Astrocyte (in vitro differentiated cells and primary cell): ENCODE measurements at regions not wholly inside any gene's neighbourhood (a gene's known extent, or its start where the extent isn't known, plus 50 kb on each side); places are given as distances from the start of the nearest gene placed in this dataset.

ENCODE experiments used
- DNase-seq: peaks from one replicate; pipeline ENCODE4 v3.0.0-alpha.2; 2010; ENCODE audit warnings: low read depth
- FAIRE-seq: peaks from 2 replicates; lab custom pipeline; 2011; peaks lifted over from hg19 to GRCh38; lab: Jason Lieb, UNC
- H2AFZ ChIP-seq: 2 replicates; pipeline ENCODE4 v1.6.0; 2012; ENCODE audit warnings: low read depth, low read length, inconsistent platforms
- H3K27ac ChIP-seq: 2 replicates; pipeline ENCODE4 v1.5.1; 2011; ENCODE audit warnings: low read depth, low read length, inconsistent platforms
- H3K27me3 ChIP-seq: 2 replicates; pipeline ENCODE4 v1.6.0; 2011; ENCODE audit warnings: low read length, inconsistent platforms; ENCODE audit not compliant: insufficient read depth
- H3K36me3 ChIP-seq: 2 replicates; pipeline ENCODE4 v1.5.1; 2011; ENCODE audit warnings: low read length, inconsistent platforms; ENCODE audit not compliant: insufficient read depth
- H3K4me1 ChIP-seq: 2 replicates; pipeline ENCODE4 v1.5.1; 2011; ENCODE audit warnings: low read length, inconsistent platforms; ENCODE audit not compliant: insufficient read depth
- H3K4me2 ChIP-seq: 2 replicates; pipeline ENCODE4 v1.6.0; 2012; ENCODE audit warnings: low read length, inconsistent platforms
- H3K4me3 ChIP-seq: 2 replicates; pipeline ENCODE4 v1.5.1; 2011; ENCODE audit warnings: low read depth, mild to moderate bottlenecking, low read length, inconsistent platforms; ENCODE audit not compliant: insufficient read depth
- H3K79me2 ChIP-seq: 2 replicates; pipeline ENCODE4 v1.6.0; 2012; ENCODE audit warnings: mild to moderate bottlenecking, low read length, inconsistent platforms; ENCODE audit not compliant: insufficient read depth
- H3K9ac ChIP-seq: 2 replicates; pipeline ENCODE4 v1.6.0; 2012; ENCODE audit warnings: mild to moderate bottlenecking, low read length, inconsistent platforms
- H3K9me3 ChIP-seq: 2 replicates; pipeline ENCODE4 v1.5.1; 2012; ENCODE audit warnings: low read depth, mild to moderate bottlenecking, low read length, inconsistent platforms; ENCODE audit not compliant: insufficient read depth
- H4K20me1 ChIP-seq: 2 replicates; pipeline ENCODE4 v1.6.0; 2012; ENCODE audit warnings: low read length, inconsistent platforms; ENCODE audit not compliant: insufficient read depth
- H3K27ac Mint-ChIP-seq: one replicate; pipeline ENCODE4 v1.8.0; 2021; ENCODE audit warnings: mild to moderate bottlenecking, mixed read lengths; ENCODE audit not compliant: unreplicated experiment
- H3K27me3 Mint-ChIP-seq: one replicate; pipeline ENCODE4 v1.8.0; 2021; ENCODE audit warnings: low read depth, mixed read lengths; ENCODE audit not compliant: unreplicated experiment
- H3K36me3 Mint-ChIP-seq: one replicate; pipeline ENCODE4 v1.8.0; 2021; ENCODE audit warnings: low read depth, mixed read lengths; ENCODE audit not compliant: unreplicated experiment
- H3K4me1 Mint-ChIP-seq: one replicate; pipeline ENCODE4 v1.8.0; 2021; ENCODE audit warnings: low read depth, mixed read lengths; ENCODE audit not compliant: unreplicated experiment
- H3K4me3 Mint-ChIP-seq: one replicate; pipeline ENCODE4 v1.8.0; 2021; ENCODE audit warnings: mild to moderate bottlenecking, moderate library complexity, mixed read lengths; ENCODE audit not compliant: unreplicated experiment
- H3K9me3 Mint-ChIP-seq: one replicate; pipeline ENCODE4 v1.8.0; 2021; ENCODE audit warnings: mild to moderate bottlenecking, mixed read lengths; ENCODE audit not compliant: unreplicated experiment
- CTCF ChIP-seq: IDR thresholded peaks from 2 replicates; pipeline ENCODE4 v1.5.1; 2011; ENCODE audit warnings: low read depth, mild to moderate bottlenecking, inconsistent platforms, low read length, moderate library complexity; ENCODE audit not compliant: insufficient read depth
- EZH2 ChIP-seq: IDR thresholded peaks from 2 replicates; pipeline ENCODE4 v1.6.1; 2012; ENCODE audit warnings: mild to moderate bottlenecking, low read length, inconsistent platforms; ENCODE audit not compliant: insufficient read depth

GRCh38 chr1:239765163-239765562 lies 326.5 kb upstream of the FMN2 start:
- no peaks in the 10 kb centered on the region for H3K4me1 ChIP-seq
- no peak overlapping the region for H3K9ac ChIP-seq
- no peak overlapping the region for H3K27ac Mint-ChIP-seq
- no peak overlapping the region for H3K4me2 ChIP-seq
- FAIRE-seq, result no peak
- H3K27me3 Mint-ChIP-seq, result no peaks in the 10 kb centered on the region
- DNase-seq, result no peak
- no peak overlapping the region for H3K27ac ChIP-seq
- no peaks in the 10 kb centered on the region for H3K79me2 ChIP-seq
- H3K9me3 Mint-ChIP-seq, result peaks cover 2% of the 10 kb centered on the region
- no peak overlapping the region for H3K4me3 Mint-ChIP-seq
- H3K9me3 ChIP-seq, result no peaks in the 10 kb centered on the region
- no peaks in the 10 kb centered on the region for H3K4me1 Mint-ChIP-seq
- no peaks in the 10 kb centered on the region for H3K36me3 Mint-ChIP-seq
- no peaks in the 10 kb centered on the region for H3K27me3 ChIP-seq
- H3K4me3 ChIP-seq, result no peak overlapping the region
- H2AFZ ChIP-seq, result no peak overlapping the region
- no peaks in the 10 kb centered on the region for H3K36me3 ChIP-seq
- no peaks in the 10 kb centered on the region for H4K20me1 ChIP-seq
- no peak for TF ChIP-seq EZH2
- no peak for TF ChIP-seq CTCF

GRCh38 chr1:239771550-239771949 lies 320.1 kb upstream of the FMN2 start:
- H3K27me3 ChIP-seq, result no peaks in the 10 kb centered on the region
- H3K79me2 ChIP-seq, result no peaks in the 10 kb centered on the region
- no peak overlapping the region for H3K27ac ChIP-seq
- DNase-seq (no peak), FAIRE-seq (no peak)
- Mint-ChIP-seq H3K36me3 (no peaks in the 10 kb centered on the region), H3K27me3 (no peaks in the 10 kb centered on the region), H3K4me1 (no peaks in the 10 kb centered on the region), H3K27ac (no peak overlapping the region), H3K9me3 (peaks cover 4% of the 10 kb centered on the region), H3K4me3 (no peak overlapping the region)
- H4K20me1 ChIP-seq, result no peaks in the 10 kb centered on the region
- TF ChIP-seq CTCF (no peak), EZH2 (no peak)
- no peak overlapping the region for H3K4me3 ChIP-seq
- no peaks in the 10 kb centered on the region for H3K9me3 ChIP-seq
- H3K4me2 ChIP-seq, result no peak overlapping the region
- no peaks in the 10 kb centered on the region for H3K4me1 ChIP-seq
- H3K36me3 ChIP-seq, result no peaks in the 10 kb centered on the region
- no peak overlapping the region for H3K9ac ChIP-seq
- no peak overlapping the region for H2AFZ ChIP-seq

GRCh38 chr1:239772446-239772845 lies 319.2 kb upstream of the FMN2 start:
- no peaks in the 10 kb centered on the region for H3K9me3 ChIP-seq
- no peak overlapping the region for H3K4me2 ChIP-seq
- H3K27ac Mint-ChIP-seq, result no peak overlapping the region
- DNase-seq (no peak), FAIRE-seq (no peak)
- no peaks in the 10 kb centered on the region for H3K36me3 Mint-ChIP-seq
- H3K79me2 ChIP-seq, result no peaks in the 10 kb centered on the region
- no peaks in the 10 kb centered on the region for H3K27me3 Mint-ChIP-seq
- no peaks in the 10 kb centered on the region for H3K4me1 ChIP-seq
- no peak overlapping the region for H3K4me3 Mint-ChIP-seq
- H3K27me3 ChIP-seq, result no peaks in the 10 kb centered on the region
- TF ChIP-seq CTCF (no peak), EZH2 (no peak)
- H3K27ac ChIP-seq, result no peak overlapping the region
- H3K36me3 ChIP-seq, result no peaks in the 10 kb centered on the region
- H2AFZ ChIP-seq, result no peak overlapping the region
- no peaks in the 10 kb centered on the region for H4K20me1 ChIP-seq
- H3K9ac ChIP-seq, result no peak overlapping the region
- peaks cover 4% of the 10 kb centered on the region for H3K9me3 Mint-ChIP-seq
- H3K4me3 ChIP-seq, result no peak overlapping the region
- no peaks in the 10 kb centered on the region for H3K4me1 Mint-ChIP-seq
